ENCODE measurements at regions not wholly inside any gene's neighbourhood (a gene's known extent, or its start where the extent isn't known, plus 50 kb on each side); places are given as distances from the start of the nearest gene placed in this dataset.

- no peak for TF ChIP-seq CTCF (IDR thresholded peaks at IDR 0.05)
- TF ChIP-seq SOX15 (CRISPR knock-in tag; IDR thresholded peaks at IDR 0.05): no peak
- no peak for TF ChIP-seq ATF3 (CRISPR knock-in tag; conservative IDR thresholded peaks at IDR 0.05)
- TF ChIP-seq RELA (CRISPR knock-in tag; IDR thresholded peaks at IDR 0.05; ENCODE audit: borderline replicate concordance): no peak
- TF ChIP-seq ATF2 (CRISPR knock-in tag; IDR thresholded peaks at IDR 0.05; ENCODE audit: borderline replicate concordance, low read depth): no peak
These were observed 270.3 kb upstream of the LINC00305 start for GRCh38 chr18:64419156-64419555.
